Breast epithelium (tissue), 3 donors: ENCODE measurements at regions not wholly inside any gene's neighbourhood (a gene's known extent, or its start where the extent isn't known, plus 50 kb on each side); places are given as distances from the start of the nearest gene placed in this dataset.

Experiments
- POLR2A ChIP-seq: fragments of 450-650 bp; IDR thresholded peaks from one replicate; pipeline ENCODE4 v1.6.1; 2016; ENCODE audit warnings: antibody characterized with exemption, mild to moderate bottlenecking, moderate library complexity
- TF ChIP-seq, protein P1 (sequence below), 3 donors: fragments of 450-650 bp; IDR thresholded peaks; one replicate each; pipeline ENCODE4 v1.5.1; 2016 to 2017; ENCODE audit warnings: antibody characterized with exemption in 3 of 3, mild to moderate bottlenecking in 3 of 3, moderate library complexity in 3 of 3

DNA sequence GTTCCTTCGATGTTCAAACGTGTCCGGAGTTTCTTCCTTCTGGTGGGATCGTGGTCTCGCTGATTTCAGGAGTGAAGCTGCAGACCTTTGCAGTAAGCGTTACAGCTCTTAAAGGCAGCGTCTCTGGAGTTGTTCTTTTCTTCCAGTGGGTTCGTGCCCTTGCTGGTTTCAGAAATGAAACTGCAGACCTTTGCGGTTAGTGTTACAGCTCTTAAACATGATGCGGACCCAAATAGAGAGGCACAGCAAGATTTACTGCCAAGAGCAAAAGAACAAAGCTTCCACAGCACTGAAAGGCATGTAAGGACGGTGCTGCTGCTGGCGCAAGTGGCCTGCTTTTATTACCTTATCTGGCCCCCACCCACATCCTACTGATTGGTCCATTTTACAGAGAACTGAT is 931.4 kb downstream of the IPMK start:
- TF ChIP-seq, protein P1, sequence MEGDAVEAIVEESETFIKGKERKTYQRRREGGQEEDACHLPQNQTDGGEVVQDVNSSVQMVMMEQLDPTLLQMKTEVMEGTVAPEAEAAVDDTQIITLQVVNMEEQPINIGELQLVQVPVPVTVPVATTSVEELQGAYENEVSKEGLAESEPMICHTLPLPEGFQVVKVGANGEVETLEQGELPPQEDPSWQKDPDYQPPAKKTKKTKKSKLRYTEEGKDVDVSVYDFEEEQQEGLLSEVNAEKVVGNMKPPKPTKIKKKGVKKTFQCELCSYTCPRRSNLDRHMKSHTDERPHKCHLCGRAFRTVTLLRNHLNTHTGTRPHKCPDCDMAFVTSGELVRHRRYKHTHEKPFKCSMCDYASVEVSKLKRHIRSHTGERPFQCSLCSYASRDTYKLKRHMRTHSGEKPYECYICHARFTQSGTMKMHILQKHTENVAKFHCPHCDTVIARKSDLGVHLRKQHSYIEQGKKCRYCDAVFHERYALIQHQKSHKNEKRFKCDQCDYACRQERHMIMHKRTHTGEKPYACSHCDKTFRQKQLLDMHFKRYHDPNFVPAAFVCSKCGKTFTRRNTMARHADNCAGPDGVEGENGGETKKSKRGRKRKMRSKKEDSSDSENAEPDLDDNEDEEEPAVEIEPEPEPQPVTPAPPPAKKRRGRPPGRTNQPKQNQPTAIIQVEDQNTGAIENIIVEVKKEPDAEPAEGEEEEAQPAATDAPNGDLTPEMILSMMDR (IDR thresholded peaks at IDR 0.05) = no peak
- TF ChIP-seq POLR2A = no peak
